Stimulated activated CD4-positive, alpha-beta T cell treated with anti-CD3 and anti-CD28 coated beads, Interleukin-15, amount 100 ng/mL, for 1 hour (primary cell): ENCODE measurements at regions not wholly inside any gene's neighbourhood (a gene's known extent, or its start where the extent isn't known, plus 50 kb on each side); places are given as distances from the start of the nearest gene placed in this dataset.

Experiments
- DNase-seq, 2 donors: peaks; one replicate each; pipeline ENCODE4 v3.0.0-alpha.2; 2020; ENCODE audit warnings: low read depth in 1 of 2, low spot score in 1 of 2

DNA sequence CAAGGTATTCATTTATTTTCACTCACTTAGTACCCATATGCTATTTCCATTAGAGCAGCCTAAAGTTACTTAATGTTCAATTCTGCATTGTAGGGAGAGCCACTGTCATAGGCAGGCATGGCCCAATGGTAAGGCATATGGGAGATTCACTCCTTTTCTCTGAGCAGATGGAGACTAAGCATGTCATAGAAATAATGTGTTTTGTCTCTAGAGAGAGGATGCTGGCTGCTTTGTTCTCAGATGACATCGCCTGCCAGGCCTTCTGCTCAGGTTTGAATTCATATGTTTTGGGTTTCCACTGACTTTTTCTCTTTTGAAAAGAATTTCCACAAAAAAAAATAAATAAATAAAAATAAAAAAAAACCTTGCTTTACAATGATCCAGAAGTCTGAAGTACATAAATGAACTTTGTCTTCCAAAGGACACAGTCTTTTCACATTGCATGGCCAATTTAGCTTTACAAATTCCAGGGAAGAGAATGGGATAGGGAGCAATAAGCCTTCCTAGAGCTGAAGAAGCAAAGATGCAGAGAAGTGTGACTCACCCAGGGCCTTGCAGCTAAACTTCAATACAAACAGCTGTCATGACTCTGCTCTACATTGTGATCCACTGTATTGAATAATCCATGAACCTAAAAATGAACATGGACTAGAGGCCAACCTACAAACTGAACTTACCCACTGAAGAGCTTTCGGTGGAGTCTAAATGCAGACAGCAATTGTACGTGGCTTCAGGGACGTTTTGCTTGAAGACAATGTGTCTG is 422.5 kb downstream of the CMPK2 start:
- DNase-seq: no peak

- DNase-seq: no peak
Observed at GRCh38 chr2:6444514-6444913, 421.2 kb downstream of the CMPK2 start.

DNA sequence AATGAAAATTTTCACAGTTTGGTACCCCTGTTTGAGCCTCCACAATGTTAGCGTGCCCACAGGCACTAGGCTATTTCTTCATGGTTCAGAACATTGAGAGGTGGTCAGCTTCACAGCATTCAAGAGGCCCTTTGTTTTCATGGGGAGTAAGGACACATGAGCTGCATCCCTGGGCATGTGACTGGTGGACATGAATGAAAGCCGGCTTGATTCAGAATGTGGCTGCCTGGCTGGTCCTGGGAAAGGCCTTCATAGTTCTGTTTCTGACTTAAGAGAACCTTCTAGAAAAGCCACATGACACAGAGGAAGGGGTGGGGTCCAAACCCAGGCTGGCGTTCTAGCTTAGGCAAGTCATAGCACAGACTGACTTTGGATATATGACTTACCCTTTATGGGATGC is 420.6 kb downstream of the CMPK2 start:
- no peak for DNase-seq

DNA sequence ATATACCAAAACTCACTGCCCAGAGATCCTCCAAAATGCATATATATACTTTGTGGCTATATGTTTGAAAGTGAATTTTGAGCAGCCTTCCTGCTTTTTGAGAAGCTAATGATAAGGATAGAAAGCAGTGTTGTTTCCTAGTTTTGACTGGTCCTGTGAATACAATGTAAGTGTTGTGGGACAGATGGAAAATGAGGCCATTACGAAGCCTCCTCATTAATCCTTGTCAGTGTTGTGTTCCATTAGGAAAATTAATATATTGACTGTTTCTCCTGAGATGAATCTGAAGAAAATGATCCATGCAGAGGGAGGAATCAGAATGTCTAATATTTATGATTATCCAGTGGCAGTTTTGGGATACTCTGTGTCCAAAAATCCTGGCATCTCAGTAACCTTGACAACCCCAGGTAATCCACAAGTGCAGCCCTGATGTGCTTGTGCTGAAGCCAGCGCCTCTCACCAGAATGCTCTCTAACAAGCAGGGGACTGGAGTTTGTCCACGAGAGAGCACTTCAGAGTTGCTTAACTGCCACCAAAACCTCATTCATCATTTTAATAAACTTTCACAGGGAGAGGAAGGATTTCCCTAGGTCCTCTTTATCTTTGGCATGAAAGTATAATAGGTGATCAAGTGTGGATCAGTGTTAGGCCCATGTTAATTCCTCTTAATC is 418.6 kb downstream of the CMPK2 start:
- DNase-seq: no peak

GRCh38 chr2:6448893-6449292 is 416.8 kb downstream of the CMPK2 start:
- no peak for DNase-seq

DNA sequence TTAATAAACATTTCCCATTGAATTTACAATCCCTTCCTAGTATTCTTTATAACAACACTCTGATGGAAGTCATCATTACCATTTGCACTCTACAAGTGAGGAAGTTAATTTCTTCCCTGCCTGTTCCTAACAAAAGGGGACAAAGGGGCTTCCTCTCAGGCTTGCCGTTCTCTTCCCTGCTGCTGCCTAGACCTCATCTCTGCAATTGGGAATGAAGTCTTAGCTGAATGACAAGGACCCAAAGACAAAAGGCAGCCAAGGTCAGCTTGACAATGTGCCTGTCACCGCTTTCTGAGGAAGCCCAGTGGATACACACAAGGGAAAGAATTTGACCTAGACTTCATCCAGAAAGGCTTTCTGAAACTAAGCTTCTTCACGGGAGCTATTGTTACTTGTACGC is 416.4 kb downstream of the CMPK2 start:
- DNase-seq: no peak

DNA sequence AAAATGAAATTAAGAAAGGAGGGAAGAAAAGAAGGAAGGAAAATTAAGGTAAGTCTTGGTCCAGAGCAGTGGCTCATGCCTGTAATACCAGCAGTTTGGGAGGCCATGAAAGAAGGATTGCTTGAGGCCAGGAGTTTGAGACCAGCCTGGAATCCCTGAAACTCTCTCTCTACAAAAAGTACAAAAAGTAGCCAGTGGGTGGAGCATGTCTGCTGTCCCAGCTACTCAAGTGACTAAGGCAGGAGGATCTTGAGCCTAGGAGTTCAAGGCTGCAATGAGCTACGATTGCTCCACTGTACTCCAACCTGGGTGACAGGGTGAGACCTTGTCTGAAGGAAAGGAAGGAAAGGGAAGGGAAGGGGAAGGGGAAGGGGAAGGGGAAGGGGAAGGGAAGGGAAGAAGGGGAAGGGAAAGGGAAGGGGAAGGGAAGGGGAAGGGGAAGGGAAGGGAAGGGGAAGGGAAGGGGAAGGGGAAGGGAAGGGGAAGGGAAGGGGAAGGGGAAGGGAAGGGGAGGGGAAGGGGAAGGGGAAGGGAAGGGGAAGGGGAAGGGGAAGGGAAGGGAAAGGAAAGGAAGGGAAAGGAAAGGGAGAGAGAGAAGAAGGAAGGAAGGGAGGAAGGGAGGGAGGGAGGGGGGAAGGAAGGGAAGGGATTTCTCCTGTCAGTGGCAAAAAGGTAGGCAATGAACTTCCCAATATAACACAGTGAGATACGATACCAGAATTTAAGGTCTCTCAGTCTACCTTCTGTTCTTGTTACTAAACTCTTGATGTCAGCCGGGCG is 412.8 kb downstream of the CMPK2 start:
- no peak for DNase-seq

DNA sequence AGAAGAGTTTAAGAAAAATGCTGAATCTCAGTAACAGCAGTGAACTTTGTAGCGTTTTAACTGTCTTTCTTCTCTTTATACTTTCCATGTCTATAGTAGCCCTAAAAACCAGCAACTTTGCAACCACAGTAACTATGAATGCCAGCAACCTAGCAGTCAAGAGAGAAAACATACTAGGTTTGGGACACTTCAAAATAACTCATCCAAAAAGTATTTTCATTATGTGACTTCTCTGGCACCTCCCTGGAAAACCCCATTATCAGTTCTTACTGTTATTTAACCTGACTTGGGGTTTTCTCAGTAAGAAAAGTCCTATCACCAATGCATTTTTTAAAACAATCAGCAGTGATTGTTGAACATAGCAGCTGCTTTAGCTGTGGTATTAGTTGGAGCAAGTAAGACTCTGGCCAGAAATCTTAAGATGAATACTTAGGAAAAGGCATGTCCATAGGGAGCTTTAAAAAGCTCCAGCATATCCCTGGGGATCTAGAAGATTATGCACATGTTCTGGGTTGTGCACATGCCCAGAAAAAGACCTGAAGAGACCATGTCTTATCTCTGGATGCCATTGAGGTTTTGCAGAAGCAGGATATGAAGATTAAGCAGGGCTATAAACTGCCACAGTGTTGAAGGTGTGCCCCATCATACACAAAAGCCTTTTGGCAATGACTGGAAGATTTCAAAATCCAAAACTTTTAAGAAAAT is 411.3 kb downstream of the CMPK2 start:
- no peak for DNase-seq

DNA sequence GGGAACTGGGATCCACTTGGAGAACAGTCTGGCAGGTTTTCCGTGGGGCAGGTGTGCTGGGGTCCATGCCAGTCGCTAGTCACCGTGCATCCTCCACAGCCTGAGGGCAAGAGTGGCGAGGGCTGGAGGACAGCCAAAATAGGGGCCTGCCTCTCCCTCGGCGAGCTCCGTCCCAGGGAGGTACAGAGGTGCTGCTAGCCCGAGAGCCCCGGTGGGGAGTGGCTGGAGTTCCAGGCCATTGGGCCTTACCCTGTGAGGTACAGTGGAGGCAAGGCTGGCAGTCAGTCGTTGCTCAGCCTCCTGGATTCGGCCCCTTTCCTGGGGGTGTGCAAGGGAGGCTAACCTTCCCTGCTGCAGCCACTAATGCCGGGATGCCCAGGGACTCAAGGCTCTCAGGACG is 406.6 kb downstream of the CMPK2 start:
- DNase-seq: no peak

- DNase-seq: no peak
Observed at GRCh38 chr2:6470518-6470917, 395.2 kb downstream of the CMPK2 start.

DNA sequence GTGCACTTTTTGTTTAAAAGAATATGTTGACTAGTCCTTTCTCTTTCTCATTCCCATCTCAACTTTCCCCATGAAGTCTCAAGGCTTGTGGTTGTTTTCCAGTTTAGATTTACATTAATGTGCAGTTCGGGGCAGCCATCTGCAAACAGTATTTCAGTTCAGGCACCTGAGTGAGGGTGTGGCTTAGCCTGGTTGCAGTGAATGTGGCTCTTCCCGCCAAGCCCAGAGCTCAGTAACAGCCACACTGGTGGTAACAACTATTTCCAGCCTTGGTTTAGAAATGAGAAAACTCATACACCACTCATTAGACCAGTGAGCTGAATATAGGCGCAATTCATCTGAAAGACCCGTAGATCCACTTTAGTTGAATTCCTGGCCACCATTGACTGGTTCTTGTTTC is 394.3 kb downstream of the CMPK2 start:
- DNase-seq: no peak

- DNase-seq: no peak
Observed at GRCh38 chr2:6474161-6475140, 391.3 kb downstream of the CMPK2 start.

DNA sequence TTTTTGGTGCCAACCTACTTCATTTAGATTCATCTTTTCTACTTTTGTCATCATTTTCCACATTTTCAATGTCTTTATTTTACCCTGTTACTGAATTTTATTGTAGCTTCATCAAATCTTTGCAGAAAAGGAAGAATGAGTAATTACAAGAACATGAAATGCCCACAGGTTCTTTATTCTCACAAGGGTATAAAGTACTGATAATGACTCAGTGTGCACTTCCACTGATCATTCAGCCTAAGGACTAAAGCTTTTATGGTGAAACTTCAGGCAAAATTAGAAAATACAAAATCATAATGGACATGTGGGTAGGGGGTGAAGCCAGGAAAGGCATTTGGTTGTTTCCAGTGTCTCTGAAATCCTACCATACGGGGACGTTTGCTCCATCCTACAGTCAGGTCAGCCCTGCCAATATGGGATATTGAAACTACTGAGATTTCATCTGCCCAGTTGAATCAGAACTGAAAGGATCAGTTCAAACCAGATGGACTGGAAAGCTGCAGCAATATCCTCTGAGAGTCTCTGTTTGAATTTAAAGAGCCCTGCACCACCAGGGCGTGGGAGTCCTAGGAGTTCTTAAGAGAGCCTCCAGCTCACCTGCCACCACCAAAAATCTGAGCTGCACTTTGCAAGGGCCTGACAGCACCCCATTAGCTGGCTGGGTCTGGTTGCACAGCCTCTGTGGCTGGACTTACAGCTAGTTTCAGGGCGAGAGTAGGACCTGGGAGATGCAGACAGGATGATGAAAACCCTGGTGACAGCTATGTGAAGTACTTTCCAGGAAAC is 390.4 kb downstream of the CMPK2 start:
- no peak for DNase-seq

DNA sequence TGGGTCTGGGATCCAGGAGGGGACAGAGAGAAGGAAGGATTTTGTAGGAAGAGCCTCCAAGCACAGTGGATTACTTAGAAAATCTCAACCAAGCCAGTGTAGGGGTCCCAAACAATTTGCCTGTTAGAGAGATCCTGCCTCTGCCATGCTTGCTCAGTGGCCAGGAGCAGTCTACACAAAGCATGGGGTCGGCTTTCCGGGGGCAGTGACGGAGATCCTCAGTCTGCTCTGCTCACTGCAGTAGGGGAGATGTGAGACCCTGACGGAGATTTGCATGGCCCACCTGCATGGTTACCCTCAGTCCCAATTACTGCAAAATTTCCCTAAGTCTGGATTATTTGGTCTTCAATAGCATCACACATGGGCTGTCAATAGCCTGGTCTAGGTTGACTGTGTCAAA is 385.2 kb downstream of the CMPK2 start:
- no peak for DNase-seq

GRCh38 chr2:6482256-6482655 is 383.5 kb downstream of the CMPK2 start:
- no peak for DNase-seq

DNA sequence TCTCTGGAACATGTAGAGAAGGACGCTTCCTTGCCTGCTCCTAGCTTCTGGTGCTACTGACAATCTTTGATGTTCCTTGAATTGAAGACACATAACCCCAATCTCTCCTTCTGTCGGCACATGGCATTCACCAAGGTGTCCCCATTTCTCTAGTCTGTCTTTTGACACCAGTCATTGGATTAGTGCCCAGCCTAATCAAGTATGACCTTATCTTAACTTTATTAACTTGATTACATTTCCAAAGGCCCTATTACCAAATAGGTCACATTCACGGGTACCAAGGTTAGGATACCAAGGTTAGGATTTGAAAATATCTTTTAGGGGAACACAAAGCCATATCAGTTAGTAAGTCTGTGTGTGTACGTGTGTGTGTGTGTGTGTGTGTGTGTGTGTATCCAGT is 377.9 kb downstream of the CMPK2 start:
- no peak for DNase-seq

DNA sequence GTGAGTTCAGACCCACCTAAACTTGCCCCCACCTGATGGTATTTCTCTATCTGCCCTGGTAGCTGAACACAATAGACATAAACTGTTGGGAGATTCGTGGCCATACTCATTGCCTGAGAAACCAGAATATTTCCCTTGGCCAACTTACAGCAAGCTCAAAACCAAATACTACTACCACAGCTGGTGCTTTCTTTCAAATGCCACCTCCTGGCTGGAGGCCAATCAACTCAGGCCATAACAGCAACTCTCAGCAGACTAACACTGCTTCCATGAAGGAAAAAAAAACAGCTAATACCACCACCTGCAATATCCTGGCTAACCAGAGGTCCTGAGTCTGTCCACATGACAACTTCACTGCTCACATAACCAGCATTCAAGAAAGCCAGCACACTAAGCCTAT is 373.1 kb downstream of the CMPK2 start:
- no peak for DNase-seq

GRCh38 chr2:6493266-6493665 is 372.4 kb downstream of the CMPK2 start:
- no peak for DNase-seq

DNA sequence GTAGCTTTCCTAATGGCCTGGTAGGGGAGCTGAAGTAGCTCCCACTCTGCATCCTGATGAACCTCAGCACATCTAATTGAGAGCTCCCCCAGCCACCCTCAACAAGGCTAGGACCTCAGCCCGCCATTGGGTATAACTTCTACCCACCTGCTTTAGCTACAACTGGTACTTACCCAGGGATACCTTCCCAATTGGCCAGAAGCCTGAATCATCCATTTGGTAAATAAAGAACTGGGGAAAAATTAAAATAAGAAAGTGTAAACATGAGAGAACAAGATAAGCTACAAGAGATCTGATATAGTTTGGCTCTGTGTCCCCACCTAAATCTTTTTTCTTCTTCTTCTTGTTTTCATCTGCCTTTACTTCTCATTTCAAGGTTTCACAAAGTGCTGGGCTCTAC is 372.0 kb downstream of the CMPK2 start:
- DNase-seq: no peak

DNA sequence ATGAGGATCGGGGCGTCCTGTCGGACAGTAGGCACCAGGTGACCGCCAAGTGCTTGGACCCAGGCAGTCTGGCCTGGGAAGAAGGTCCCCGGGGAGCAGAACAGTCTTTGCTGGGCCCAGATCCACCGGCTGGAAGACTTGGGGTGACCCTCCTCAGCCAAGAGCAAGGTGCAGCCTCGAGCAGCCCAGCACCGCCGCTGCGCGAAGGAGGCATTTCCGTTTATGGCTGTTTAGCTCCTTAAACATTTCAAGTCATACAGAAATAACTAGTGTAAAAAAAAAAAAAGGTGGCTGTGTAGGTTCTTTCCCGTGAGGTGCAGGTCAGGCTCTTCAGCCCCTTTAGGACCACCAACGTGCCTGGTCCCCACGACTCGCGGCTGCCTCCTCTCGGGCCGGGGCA is 370.2 kb downstream of the CMPK2 start:
- no peak for DNase-seq
